ENCODE measurements at regions not wholly inside any gene's neighbourhood (a gene's known extent, or its start where the extent isn't known, plus 50 kb on each side); places are given as distances from the start of the nearest gene placed in this dataset.
A peak's percentile ranks its signal among the peaks of the same experiment; 100 is the strongest.

DNA sequence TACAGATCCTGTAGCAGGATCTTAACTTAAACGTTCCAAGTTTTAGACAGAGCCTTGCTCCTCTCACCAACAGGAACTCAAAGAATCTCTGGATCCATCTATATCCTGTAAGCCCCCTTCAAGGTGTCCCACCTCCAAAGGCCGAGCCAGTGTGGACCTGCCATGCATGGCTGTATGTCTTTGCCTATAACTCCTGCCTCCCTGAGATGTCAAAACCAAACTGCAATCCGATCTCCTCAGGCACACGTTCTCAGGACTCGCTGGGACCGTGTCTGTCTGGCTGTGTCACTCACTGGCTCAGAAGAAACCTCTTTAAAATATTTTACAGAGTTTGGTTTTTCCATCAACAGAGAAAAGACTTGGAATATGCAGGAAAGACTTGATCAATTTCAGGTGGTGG, 51.4 kb upstream of the FAM20C start:
- Mint-ChIP-seq H3K27ac (no peak overlapping the region), H3K36me3 (peaks cover 0 to 5% of the 10 kb centered on the region in 2 donors), H3K9me3 (no peaks in the 10 kb centered on the region), H3K4me3 (no peak overlapping the region), H3K27me3 (peaks cover 0 to 7% (median 6%) of the 10 kb centered on the region in 3 donors), H3K4me1 (peaks cover 11 to 26% (median 15%) of the 10 kb centered on the region in 3 donors)
- ATAC-seq (ENCODE audit: low read depth in 2 of 2) (no peak), DNase-seq (no peak)

- DNase-seq = no peak
Observed at GRCh38 chr7:142248-142941, 50.0 kb upstream of the FAM20C start.

More at GRCh38 chr7:142248-142941, 50.0 kb upstream of the FAM20C start:
- Mint-ChIP-seq H3K4me3 (no peak overlapping the region), H3K27ac (peak overlapping the region in 2 of 6 donors; percentile 32 to 86), H3K9me3 (no peaks in the 10 kb centered on the region), H3K4me1 (peaks cover 11 to 26% (median 15%) of the 10 kb centered on the region in 3 donors), H3K36me3 (peaks cover 0 to 5% of the 10 kb centered on the region in 2 donors), H3K27me3 (peaks cover 0 to 7% (median 6%) of the 10 kb centered on the region in 3 donors)
- no peak for ATAC-seq (ENCODE audit: low read depth in 2 of 2)
